ENCODE measurements at regions not wholly inside any gene's neighbourhood (a gene's known extent, or its start where the extent isn't known, plus 50 kb on each side); places are given as distances from the start of the nearest gene placed in this dataset.

GRCh38 chr1:110786802-110787327 is 86.1 kb upstream of the CD53 start:
- H3K9me3 ChIP-seq (ENCODE audit: control extremely low read depth in 1 of 5, control insufficient read depth in 4 of 5, insufficient read depth in 2 of 5, low read depth in 1 of 5, low read length in 4 of 5) = peaks cover 0 to 14% (median 4%) of the 10 kb centered on the region in 5 experiments
- ChIA-PET CTCF (interaction anchor here (1.0 to 7.6 kb wide), 14 partner anchors 10 to 291 kb away, joined by 3 to 51 read pairs (median 6); partner anchors contain the start of gene CD53), POLR2A (no interaction called here)
- H3K27ac ChIP-seq (ENCODE audit: insufficient read depth in 1 of 2, low read depth in 1 of 2, low read length in 2 of 2, poor library complexity in 1 of 2, severe bottlenecking in 2 of 2) = peak overlapping the region; percentile 25 to 75
- peak overlapping the region in 6 of 7 experiments; percentile 2 to 48 (median 40) for H3K4me3 ChIP-seq (ENCODE audit: control insufficient read depth in 1 of 7, extremely low read depth in 1 of 7, insufficient read depth in 4 of 7, low read depth in 2 of 7, low read length in 6 of 7)
- no peaks in the 10 kb centered on the region for H3K36me3 ChIP-seq (ENCODE audit: control insufficient read depth in 4 of 4, insufficient read depth in 4 of 4, low read length in 3 of 4)
- WGBS (ENCODE audit: insufficient coverage) = no CpG with 5 or more reads among the region's 3 CpGs
- H3K4me1 ChIP-seq (ENCODE audit: control extremely low read depth in 1 of 4, control insufficient read depth in 4 of 4, insufficient read depth in 4 of 4, low read length in 3 of 4) = peaks cover 20 to 36% (median 33%) of the 10 kb centered on the region in 4 experiments
- DNase-seq = peak in 2 of 3 donors; percentile 59 to 73
- no peaks in the 10 kb centered on the region for H3K27me3 ChIP-seq (replicated peaks in 2 of 5; ENCODE audit: control insufficient read depth in 4 of 5, insufficient read depth in 5 of 5, low read length in 4 of 5)

GRCh38 chr1:110785612-110786011 is 87.3 kb upstream of the CD53 start:
- peaks cover 20 to 37% (median 35%) of the 10 kb centered on the region in 4 experiments for H3K4me1 ChIP-seq (ENCODE audit: control extremely low read depth in 1 of 4, control insufficient read depth in 4 of 4, insufficient read depth in 4 of 4, low read length in 3 of 4)
- DNase-seq = no peak

DNA sequence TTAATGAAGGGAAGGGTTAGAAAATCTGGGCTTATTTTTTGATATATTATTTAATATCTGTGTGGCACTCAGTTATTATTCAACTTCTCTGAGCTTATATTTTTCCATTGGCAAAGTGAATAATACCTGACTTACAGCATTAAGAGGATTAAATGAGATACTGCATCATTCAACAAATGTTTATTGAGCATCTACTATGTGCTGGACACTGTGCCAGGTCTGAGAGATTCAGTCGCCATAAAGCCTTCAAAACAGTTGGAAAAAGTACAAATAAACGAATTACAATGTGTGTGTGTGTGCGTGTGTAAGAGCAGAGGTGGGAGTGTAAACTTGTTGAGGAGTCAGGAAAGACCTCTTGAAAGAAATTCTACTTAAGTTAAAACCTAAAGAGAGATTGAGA is 87.9 kb upstream of the CD53 start:
- POLR2A ChIA-PET = no interaction called here
- Histone ChIP-seq H3K4me1 (ENCODE audit: control extremely low read depth in 1 of 4, control insufficient read depth in 4 of 4, insufficient read depth in 4 of 4, low read length in 3 of 4) (peaks cover 20 to 39% (median 37%) of the 10 kb centered on the region in 4 experiments), H3K9me3 (ENCODE audit: control extremely low read depth in 1 of 5, control insufficient read depth in 4 of 5, insufficient read depth in 2 of 5, low read depth in 1 of 5, low read length in 4 of 5) (peaks cover 0 to 14% (median 4%) of the 10 kb centered on the region in 5 experiments), H3K27me3 (replicated peaks in 2 of 5; ENCODE audit: control insufficient read depth in 4 of 5, insufficient read depth in 5 of 5, low read length in 4 of 5) (no peaks in the 10 kb centered on the region), H3K36me3 (ENCODE audit: control insufficient read depth in 4 of 4, insufficient read depth in 4 of 4, low read length in 3 of 4) (no peaks in the 10 kb centered on the region), H3K4me3 (ENCODE audit: control insufficient read depth in 1 of 7, extremely low read depth in 1 of 7, insufficient read depth in 4 of 7, low read depth in 2 of 7, low read length in 6 of 7) (no peak overlapping the region), H3K27ac (ENCODE audit: insufficient read depth in 1 of 2, low read depth in 1 of 2, low read length in 2 of 2, poor library complexity in 1 of 2, severe bottlenecking in 2 of 2) (no peak overlapping the region)
- CTCF ChIA-PET = interaction anchor here (0.8 to 7.6 kb wide), 12 partner anchors 12 to 260 kb away, joined by 3 to 51 read pairs (median 4); no protein-coding TSS in a partner anchor
- 100% methylated on average over 1 of the region's 3 CpGs for WGBS (ENCODE audit: insufficient coverage)
- no peak for DNase-seq

More at GRCh38 chr1:110785612-110786011, 87.3 kb upstream of the CD53 start:
- H3K27me3 ChIP-seq (replicated peaks in 2 of 5; ENCODE audit: control insufficient read depth in 4 of 5, insufficient read depth in 5 of 5, low read length in 4 of 5) = no peaks in the 10 kb centered on the region
- H3K36me3 ChIP-seq (ENCODE audit: control insufficient read depth in 4 of 4, insufficient read depth in 4 of 4, low read length in 3 of 4) = no peaks in the 10 kb centered on the region
- peak overlapping the region in 1 of 7 experiments; percentile 7 for H3K4me3 ChIP-seq (ENCODE audit: control insufficient read depth in 1 of 7, extremely low read depth in 1 of 7, insufficient read depth in 4 of 7, low read depth in 2 of 7, low read length in 6 of 7)
- WGBS (ENCODE audit: insufficient coverage) = 29% methylated on average over 1 of the region's 2 CpGs
- ChIA-PET POLR2A (no interaction called here), CTCF (interaction anchor here (1.1 to 7.6 kb wide), 7 partner anchors 13 to 261 kb away, joined by 3 to 51 read pairs (median 4); no protein-coding TSS in a partner anchor)
- peaks cover 0 to 14% (median 4%) of the 10 kb centered on the region in 5 experiments for H3K9me3 ChIP-seq (ENCODE audit: control extremely low read depth in 1 of 5, control insufficient read depth in 4 of 5, insufficient read depth in 2 of 5, low read depth in 1 of 5, low read length in 4 of 5)
- H3K27ac ChIP-seq (ENCODE audit: insufficient read depth in 1 of 2, low read depth in 1 of 2, low read length in 2 of 2, poor library complexity in 1 of 2, severe bottlenecking in 2 of 2) = no peak overlapping the region

DNA sequence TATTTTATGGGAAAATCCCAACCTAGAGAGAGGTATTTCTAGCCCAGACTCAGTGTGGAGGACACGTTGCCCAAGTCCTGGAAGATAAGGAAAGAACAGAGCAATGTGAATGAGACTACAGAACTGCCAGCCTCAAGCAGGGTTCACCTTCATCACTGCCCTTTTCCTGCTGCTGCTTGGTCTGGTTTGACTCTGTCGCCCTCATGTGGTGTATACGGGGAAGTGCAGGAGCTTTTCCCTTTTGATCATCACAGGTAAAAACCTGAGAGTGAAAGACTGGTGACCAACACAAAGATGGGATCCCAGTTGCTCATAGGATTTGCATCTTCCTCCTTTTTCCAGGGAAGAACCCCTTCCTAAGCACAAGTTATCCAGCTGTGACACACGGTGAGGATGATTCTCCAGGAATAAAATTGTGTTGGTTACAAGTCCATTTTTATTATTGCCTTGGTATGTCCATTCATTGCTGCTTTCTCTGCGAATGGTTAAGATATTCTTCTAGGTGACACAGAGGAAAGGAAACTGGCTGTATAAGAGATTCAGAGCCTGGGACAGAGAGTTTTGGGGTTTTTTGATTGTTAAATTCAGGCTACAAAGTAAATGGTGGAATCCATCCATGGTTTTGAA is 89.5 kb upstream of the CD53 start:
- peaks cover 20 to 38% (median 35%) of the 10 kb centered on the region in 4 experiments for H3K4me1 ChIP-seq (ENCODE audit: control extremely low read depth in 1 of 4, control insufficient read depth in 4 of 4, insufficient read depth in 4 of 4, low read length in 3 of 4)
- peak; percentile 72 to 83 (median 79) for DNase-seq
- 0% methylated on average over 4 of the region's 5 CpGs for WGBS (ENCODE audit: insufficient coverage)
- no peak overlapping the region for H3K4me3 ChIP-seq (ENCODE audit: control insufficient read depth in 1 of 7, extremely low read depth in 1 of 7, insufficient read depth in 4 of 7, low read depth in 2 of 7, low read length in 6 of 7)
- H3K27ac ChIP-seq (ENCODE audit: insufficient read depth in 1 of 2, low read depth in 1 of 2, low read length in 2 of 2, poor library complexity in 1 of 2, severe bottlenecking in 2 of 2) = no peak overlapping the region
- no peaks in the 10 kb centered on the region for H3K36me3 ChIP-seq (ENCODE audit: control insufficient read depth in 4 of 4, insufficient read depth in 4 of 4, low read length in 3 of 4)
- H3K27me3 ChIP-seq (replicated peaks in 2 of 5; ENCODE audit: control insufficient read depth in 4 of 5, insufficient read depth in 5 of 5, low read length in 4 of 5) = peaks cover 0 to 5% (median 0%) of the 10 kb centered on the region in 5 experiments
- peaks cover 0 to 4% (median 2%) of the 10 kb centered on the region in 5 experiments for H3K9me3 ChIP-seq (ENCODE audit: control extremely low read depth in 1 of 5, control insufficient read depth in 4 of 5, insufficient read depth in 2 of 5, low read depth in 1 of 5, low read length in 4 of 5)
- CTCF ChIA-PET = interaction anchor here (0.6 to 7.6 kb wide), 25 partner anchors 9 to 755 kb away, joined by 3 to 64 read pairs (median 5); partner anchors contain the start of gene CD53
- POLR2A ChIA-PET = no interaction called here

DNA sequence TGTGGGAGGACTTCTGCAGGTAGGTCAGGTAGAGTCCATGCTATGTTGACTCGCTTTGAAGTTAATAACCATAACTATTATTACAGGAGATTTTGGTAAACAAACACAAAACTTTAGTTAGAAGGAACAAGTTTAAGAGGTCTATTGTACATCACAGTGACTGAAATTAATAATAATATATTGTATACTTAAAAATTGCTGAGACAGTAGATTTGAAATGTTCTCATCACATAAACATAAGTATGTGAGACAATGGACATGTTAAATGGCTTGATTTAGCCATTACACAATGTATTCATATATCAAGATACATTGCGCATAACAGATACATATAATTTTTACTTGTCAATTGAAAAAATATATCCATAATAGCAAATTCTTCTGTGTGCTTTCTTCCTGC is 91.4 kb upstream of the CD53 start:
- H3K4me3 ChIP-seq (ENCODE audit: control insufficient read depth in 1 of 7, extremely low read depth in 1 of 7, insufficient read depth in 4 of 7, low read depth in 2 of 7, low read length in 6 of 7) = no peak overlapping the region
- H3K27me3 ChIP-seq (replicated peaks in 2 of 5; ENCODE audit: control insufficient read depth in 4 of 5, insufficient read depth in 5 of 5, low read length in 4 of 5) = peaks cover 0 to 5% (median 0%) of the 10 kb centered on the region in 5 experiments
- no peaks in the 10 kb centered on the region for H3K36me3 ChIP-seq (ENCODE audit: control insufficient read depth in 4 of 4, insufficient read depth in 4 of 4, low read length in 3 of 4)
- WGBS (ENCODE audit: insufficient coverage) = no CpG with 5 or more reads among the region's 2 CpGs
- no peak for DNase-seq
- CTCF ChIA-PET = interaction anchor here (0.7 to 7.6 kb wide), 30 partner anchors 9 to 1731 kb away, joined by 3 to 64 read pairs (median 4); partner anchors contain the start of gene KCNA2
- no peaks in the 10 kb centered on the region for H3K9me3 ChIP-seq (ENCODE audit: control extremely low read depth in 1 of 5, control insufficient read depth in 4 of 5, insufficient read depth in 2 of 5, low read depth in 1 of 5, low read length in 4 of 5)
- POLR2A ChIA-PET = no interaction called here
- H3K27ac ChIP-seq (ENCODE audit: insufficient read depth in 1 of 2, low read depth in 1 of 2, low read length in 2 of 2, poor library complexity in 1 of 2, severe bottlenecking in 2 of 2) = no peak overlapping the region
- H3K4me1 ChIP-seq (ENCODE audit: control extremely low read depth in 1 of 4, control insufficient read depth in 4 of 4, insufficient read depth in 4 of 4, low read length in 3 of 4) = peaks cover 11 to 23% (median 18%) of the 10 kb centered on the region in 4 experiments

DNA sequence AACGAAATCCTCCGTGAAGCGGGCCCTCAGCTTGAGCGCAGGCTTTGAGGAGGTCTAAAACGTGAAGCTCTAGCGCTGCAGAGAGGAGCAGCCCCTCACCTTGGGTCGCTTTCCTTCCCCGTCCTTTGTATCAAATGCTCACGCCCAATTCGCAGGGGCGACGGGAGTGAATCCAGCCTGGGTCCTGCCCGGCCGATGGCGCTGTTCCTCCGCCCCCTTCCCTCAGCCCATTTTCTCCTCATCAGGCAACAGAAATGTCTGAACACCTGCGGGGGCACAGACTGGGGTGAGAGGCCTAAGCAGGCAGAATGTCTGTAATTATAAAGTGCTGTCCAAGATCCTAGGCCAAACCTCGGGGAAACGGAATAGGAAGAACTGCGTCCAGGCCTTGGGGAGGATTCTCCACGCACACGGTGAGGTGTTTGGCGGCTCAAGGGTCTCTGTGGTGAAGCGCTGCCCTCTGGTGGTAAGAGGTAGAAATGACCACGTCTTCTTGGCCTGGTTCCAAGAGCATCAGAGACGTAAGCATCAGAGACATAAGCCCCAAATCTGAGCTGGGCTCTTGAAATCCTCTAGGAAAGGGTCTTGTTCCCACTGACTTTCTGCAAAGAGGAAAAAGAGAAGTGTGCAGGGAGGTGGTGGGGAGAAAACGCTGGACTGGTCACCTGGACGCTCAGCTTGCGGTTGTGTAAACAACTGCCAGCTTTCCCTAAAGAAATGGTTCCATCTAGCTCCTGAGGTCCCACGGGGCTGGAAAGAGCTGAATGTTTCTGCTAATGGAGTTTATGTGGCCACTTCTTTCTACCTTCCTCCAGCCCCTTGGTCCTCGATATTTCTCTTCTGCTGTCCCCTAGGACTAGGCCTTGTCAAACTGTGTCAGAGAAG is 92.1 kb upstream of the CD53 start:
- Histone ChIP-seq H3K4me3 (ENCODE audit: control insufficient read depth in 1 of 7, extremely low read depth in 1 of 7, insufficient read depth in 4 of 7, low read depth in 2 of 7, low read length in 6 of 7) (peak overlapping the region in 2 of 7 experiments; percentile 16 to 57), H3K4me1 (ENCODE audit: control extremely low read depth in 1 of 4, control insufficient read depth in 4 of 4, insufficient read depth in 4 of 4, low read length in 3 of 4) (peaks cover 4 to 17% (median 11%) of the 10 kb centered on the region in 4 experiments), H3K27me3 (replicated peaks in 2 of 5; ENCODE audit: control insufficient read depth in 4 of 5, insufficient read depth in 5 of 5, low read length in 4 of 5) (peaks cover 0 to 5% (median 0%) of the 10 kb centered on the region in 5 experiments), H3K36me3 (ENCODE audit: control insufficient read depth in 4 of 4, insufficient read depth in 4 of 4, low read length in 3 of 4) (no peaks in the 10 kb centered on the region), H3K27ac (ENCODE audit: insufficient read depth in 1 of 2, low read depth in 1 of 2, low read length in 2 of 2, poor library complexity in 1 of 2, severe bottlenecking in 2 of 2) (no peak overlapping the region), H3K9me3 (ENCODE audit: control extremely low read depth in 1 of 5, control insufficient read depth in 4 of 5, insufficient read depth in 2 of 5, low read depth in 1 of 5, low read length in 4 of 5) (no peaks in the 10 kb centered on the region)
- CTCF ChIA-PET = interaction anchor here (0.7 to 7.6 kb wide), 27 partner anchors 10 to 285 kb away, joined by 3 to 64 read pairs (median 6); partner anchors contain the start of gene KCNA2
- WGBS (ENCODE audit: insufficient coverage) = 36% methylated on average over 29 of the region's 31 CpGs
- peak; percentile 84 to 93 (median 89) for DNase-seq
- POLR2A ChIA-PET = interaction anchor here (0.7 kb wide), 1 partner anchor 161 kb away, joined by 3 read pairs; no protein-coding TSS in a partner anchor
